CD4-positive, CD25-positive, alpha-beta regulatory T cell (primary cell): ENCODE measurements at regions not wholly inside any gene's neighbourhood (a gene's known extent, or its start where the extent isn't known, plus 50 kb on each side); places are given as distances from the start of the nearest gene placed in this dataset.

Experiments used
- ATAC-seq, 2 donors: fragments of 150-1000 bp; cut with Tn5 transposase; one replicate each; pipeline ENCODE4 v1.10.0; 2021; ENCODE audit warnings: low read depth in 2 of 2, moderate number of reproducible peaks in 2 of 2, moderate library complexity in 1 of 2
- DNase-seq, 3 donors: peaks; one replicate each; pipeline versions ENCODE4 v3.0.0 to v3.0.0-alpha.2; 2012 to 2022; ENCODE audit warnings: mixed read lengths in 1 of 3
- H3K27ac ChIP-seq: one replicate; pipeline ENCODE4 v1.7.0; 2013; ENCODE audit warnings: mild to moderate bottlenecking, low read length; ENCODE audit not compliant: insufficient read depth, poor library complexity, severe bottlenecking
- H3K27me3 ChIP-seq: one replicate; pipeline ENCODE4 v1.7.0; 2013; ENCODE audit warnings: low read length; ENCODE audit not compliant: control insufficient read depth, insufficient read depth
- H3K36me3 ChIP-seq: one replicate; pipeline ENCODE4 v1.7.0; 2013; ENCODE audit warnings: mild to moderate bottlenecking, low read length, moderate library complexity; ENCODE audit not compliant: control insufficient read depth, insufficient read depth
- H3K4me1 ChIP-seq: 2 replicates; pipeline ENCODE4 v1.7.0; 2013; ENCODE audit warnings: mild to moderate bottlenecking, low read length; ENCODE audit not compliant: insufficient read depth, control insufficient read depth, poor library complexity, severe bottlenecking
- H3K4me3 ChIP-seq: one replicate; pipeline ENCODE4 v1.7.0; 2013; ENCODE audit warnings: low read depth, mild to moderate bottlenecking, low read length, moderate library complexity
- H3K9me3 ChIP-seq, 2 experiments: 1 replicate in 1 of 2; 2 replicates in 1 of 2; pipeline ENCODE4 v1.7.0; 2013; ENCODE audit warnings: low read length in 2 of 2, mild to moderate bottlenecking in 1 of 2, moderate library complexity in 1 of 2; ENCODE audit not compliant: control insufficient read depth in 2 of 2
- H3K27ac Mint-ChIP-seq, 3 donors: one replicate each; pipeline ENCODE4 v1.8.0; 2020 to 2022; ENCODE audit warnings: mild to moderate bottlenecking in 3 of 3, mixed read lengths in 3 of 3, moderate library complexity in 2 of 3
- H3K27me3 Mint-ChIP-seq: one replicate; pipeline ENCODE4 v1.8.0; 2022; ENCODE audit warnings: mild to moderate bottlenecking, mixed read lengths
- H3K36me3 Mint-ChIP-seq: one replicate; pipeline ENCODE4 v1.8.0; 2020; ENCODE audit warnings: mixed read lengths
- H3K4me1 Mint-ChIP-seq, 4 donors: one replicate each; pipeline ENCODE4 v1.8.0; 2020 to 2022; ENCODE audit warnings: mixed read lengths in 4 of 4, mild to moderate bottlenecking in 1 of 4
- H3K4me3 Mint-ChIP-seq, 4 donors: one replicate each; pipeline ENCODE4 v1.8.0; 2020 to 2022; ENCODE audit warnings: mild to moderate bottlenecking in 4 of 4, mixed read lengths in 4 of 4, moderate library complexity in 3 of 4
- H3K9me3 Mint-ChIP-seq, 7 donors: one replicate each; pipeline ENCODE4 v1.8.0; 2020 to 2022; ENCODE audit warnings: mixed read lengths in 7 of 7, mild to moderate bottlenecking in 3 of 7, moderate library complexity in 2 of 7

DNA sequence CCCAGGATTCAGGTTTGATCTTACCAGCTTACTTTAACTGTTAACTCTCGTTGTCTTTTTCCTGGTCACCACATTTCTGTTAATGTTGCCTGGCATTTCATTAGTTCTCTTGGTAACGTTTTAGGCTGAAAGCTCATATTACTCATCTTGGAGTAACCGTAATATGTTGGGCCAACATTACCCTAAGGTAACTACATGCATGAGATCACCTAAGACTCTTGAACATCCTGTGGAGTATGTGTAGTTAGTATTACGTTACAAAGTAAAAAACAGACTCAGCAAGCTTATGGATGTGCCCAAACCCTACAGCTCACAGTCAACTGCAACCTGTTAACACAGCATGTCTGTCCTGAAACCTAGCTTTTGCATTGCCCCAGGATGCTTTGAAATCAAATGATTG is 203.3 kb upstream of the HS3ST1 start:
- H3K9me3 ChIP-seq, result no peaks in the 10 kb centered on the region
- H3K4me1 ChIP-seq, result no peaks in the 10 kb centered on the region
- H3K27ac ChIP-seq, result no peak overlapping the region
- H3K36me3 ChIP-seq, result no peaks in the 10 kb centered on the region
- H3K36me3 Mint-ChIP-seq, result no peaks in the 10 kb centered on the region
- no peak overlapping the region for H3K4me3 ChIP-seq
- no peaks in the 10 kb centered on the region for H3K27me3 ChIP-seq
- no peak overlapping the region for H3K4me3 Mint-ChIP-seq
- peaks cover 0 to 4% (median 0%) of the 10 kb centered on the region in 7 donors for H3K9me3 Mint-ChIP-seq
- H3K27me3 Mint-ChIP-seq, result no peaks in the 10 kb centered on the region
- ATAC-seq (no peak), DNase-seq (no peak)
- peaks cover 0 to 6% (median 0%) of the 10 kb centered on the region in 4 donors for H3K4me1 Mint-ChIP-seq
- no peak overlapping the region for H3K27ac Mint-ChIP-seq

DNA sequence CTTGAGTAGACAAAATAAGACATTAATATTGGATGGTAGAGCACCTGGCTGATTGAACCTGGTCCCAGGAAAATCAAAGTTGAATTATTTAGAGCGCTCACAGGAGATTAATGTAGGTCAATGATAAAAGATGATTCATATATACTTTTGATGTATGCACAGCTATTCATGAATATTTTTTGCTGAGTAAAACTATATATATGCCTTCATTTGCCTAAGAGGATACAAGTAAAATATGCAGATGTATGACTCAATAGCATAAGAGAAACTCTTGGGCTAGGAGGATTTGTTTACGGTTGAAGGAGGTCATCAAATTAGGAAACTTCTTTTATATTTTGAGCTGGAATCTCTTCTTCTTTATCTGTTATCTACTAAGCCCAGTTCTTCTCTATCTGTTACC is 202.7 kb upstream of the HS3ST1 start:
- Histone ChIP-seq H3K27ac (no peak overlapping the region), H3K27me3 (no peaks in the 10 kb centered on the region), H3K9me3 (no peaks in the 10 kb centered on the region), H3K4me1 (no peaks in the 10 kb centered on the region), H3K4me3 (no peak overlapping the region), H3K36me3 (no peaks in the 10 kb centered on the region)
- peaks cover 0 to 6% (median 0%) of the 10 kb centered on the region in 4 donors for H3K4me1 Mint-ChIP-seq
- H3K4me3 Mint-ChIP-seq, result no peak overlapping the region
- H3K36me3 Mint-ChIP-seq, result no peaks in the 10 kb centered on the region
- ATAC-seq, result no peak
- H3K27ac Mint-ChIP-seq, result no peak overlapping the region
- H3K9me3 Mint-ChIP-seq, result peaks cover 0 to 4% (median 0%) of the 10 kb centered on the region in 7 donors
- no peaks in the 10 kb centered on the region for H3K27me3 Mint-ChIP-seq
- DNase-seq, result no peak

DNA sequence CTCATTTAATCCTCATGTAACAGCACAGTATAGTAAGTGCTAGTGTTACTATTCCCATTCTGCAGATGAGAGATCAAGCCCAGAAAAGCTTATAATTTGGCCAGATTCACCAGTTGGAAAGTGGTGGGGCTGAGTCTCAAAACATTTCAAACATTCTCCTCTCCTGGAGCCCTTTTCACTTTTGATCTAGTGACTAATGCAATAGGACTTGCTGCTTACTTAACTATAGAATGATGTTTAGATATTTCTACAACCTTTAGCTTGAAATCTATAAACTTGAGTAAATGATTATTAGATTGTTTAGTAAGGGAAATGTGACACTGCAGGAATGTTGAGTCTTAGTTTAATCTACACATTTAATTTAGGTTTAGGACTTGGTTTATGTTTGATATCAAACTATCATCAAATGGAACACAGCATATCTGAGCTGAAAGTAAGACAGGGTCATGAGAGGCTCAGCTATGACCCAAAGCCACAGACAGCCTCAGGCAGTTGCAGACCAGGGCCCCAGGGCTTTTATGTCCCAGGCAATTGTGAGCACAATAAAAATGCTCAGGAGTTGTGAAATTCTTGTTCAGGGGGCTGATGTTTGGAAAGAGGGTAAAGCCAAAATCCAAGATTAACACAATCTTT is 199.5 kb upstream of the HS3ST1 start:
- Mint-ChIP-seq H3K36me3 (no peaks in the 10 kb centered on the region), H3K27ac (no peak overlapping the region), H3K4me3 (no peak overlapping the region), H3K4me1 (peaks cover 0 to 2% (median 0%) of the 10 kb centered on the region in 4 donors), H3K9me3 (peaks cover 0 to 5% (median 0%) of the 10 kb centered on the region in 7 donors), H3K27me3 (no peaks in the 10 kb centered on the region)
- DNase-seq (no peak), ATAC-seq (no peak)
- Histone ChIP-seq H3K36me3 (no peaks in the 10 kb centered on the region), H3K9me3 (no peaks in the 10 kb centered on the region), H3K4me1 (no peaks in the 10 kb centered on the region), H3K27ac (no peak overlapping the region), H3K4me3 (no peak overlapping the region), H3K27me3 (no peaks in the 10 kb centered on the region)

DNA sequence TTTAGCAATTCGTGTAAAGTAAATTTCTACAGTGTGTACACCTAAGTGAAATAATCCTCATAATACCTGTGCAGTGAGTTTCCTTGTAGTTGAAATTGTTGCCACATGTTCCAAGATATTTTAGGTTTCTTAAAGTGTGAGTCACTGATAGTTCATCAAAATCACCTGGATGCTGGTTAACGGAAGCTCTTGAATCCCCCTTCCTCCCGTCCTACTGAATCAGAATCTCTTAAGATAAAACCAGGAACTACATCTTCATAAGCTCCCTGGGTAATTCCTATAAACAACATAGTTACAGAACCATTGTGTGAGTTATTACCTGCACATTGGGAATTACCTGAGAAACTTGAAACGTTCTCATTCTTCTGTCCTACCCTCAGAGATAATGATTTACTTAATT is 197.4 kb upstream of the HS3ST1 start:
- Histone ChIP-seq H3K27me3 (no peaks in the 10 kb centered on the region), H3K27ac (no peak overlapping the region), H3K36me3 (no peaks in the 10 kb centered on the region), H3K4me1 (no peaks in the 10 kb centered on the region), H3K4me3 (no peak overlapping the region), H3K9me3 (no peaks in the 10 kb centered on the region)
- no peaks in the 10 kb centered on the region for H3K27me3 Mint-ChIP-seq
- peaks cover 0 to 5% (median 0%) of the 10 kb centered on the region in 7 donors for H3K9me3 Mint-ChIP-seq
- H3K4me3 Mint-ChIP-seq, result no peak overlapping the region
- no peaks in the 10 kb centered on the region for H3K36me3 Mint-ChIP-seq
- no peak overlapping the region for H3K27ac Mint-ChIP-seq
- DNase-seq (no peak), ATAC-seq (no peak)
- H3K4me1 Mint-ChIP-seq, result peaks cover 0 to 2% (median 0%) of the 10 kb centered on the region in 4 donors

DNA sequence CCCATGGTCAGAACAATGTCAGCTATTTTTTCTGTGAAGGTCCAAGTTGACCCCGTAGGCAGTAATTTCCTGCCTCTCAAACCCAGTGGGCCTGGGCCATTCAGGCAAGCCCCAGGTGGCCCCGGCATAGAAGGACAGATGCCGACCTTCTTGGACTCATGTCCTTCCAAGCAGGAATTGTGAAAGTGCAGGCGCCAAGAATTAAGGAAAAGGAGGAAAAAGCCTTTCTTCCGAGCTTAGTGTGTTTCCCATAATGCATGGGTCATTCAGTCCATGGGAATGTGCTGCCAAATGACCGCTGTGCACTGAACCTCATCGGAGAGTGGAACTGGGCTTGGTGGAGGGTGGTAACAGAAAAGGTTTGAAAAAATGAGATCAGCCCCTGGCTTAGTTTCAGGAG is 196.5 kb upstream of the HS3ST1 start:
- H3K4me3 Mint-ChIP-seq, result no peak overlapping the region
- DNase-seq, result no peak
- H3K4me1 Mint-ChIP-seq, result peaks cover 0 to under 1% (median 0%) of the 10 kb centered on the region in 4 donors
- H3K27me3 Mint-ChIP-seq, result no peaks in the 10 kb centered on the region
- Histone ChIP-seq H3K9me3 (no peaks in the 10 kb centered on the region), H3K27me3 (no peaks in the 10 kb centered on the region), H3K4me1 (no peaks in the 10 kb centered on the region), H3K36me3 (no peaks in the 10 kb centered on the region), H3K4me3 (no peak overlapping the region), H3K27ac (no peak overlapping the region)
- H3K9me3 Mint-ChIP-seq, result peaks cover 0 to 4% (median 0%) of the 10 kb centered on the region in 7 donors
- no peak for ATAC-seq
- no peaks in the 10 kb centered on the region for H3K36me3 Mint-ChIP-seq
- H3K27ac Mint-ChIP-seq, result no peak overlapping the region

DNA sequence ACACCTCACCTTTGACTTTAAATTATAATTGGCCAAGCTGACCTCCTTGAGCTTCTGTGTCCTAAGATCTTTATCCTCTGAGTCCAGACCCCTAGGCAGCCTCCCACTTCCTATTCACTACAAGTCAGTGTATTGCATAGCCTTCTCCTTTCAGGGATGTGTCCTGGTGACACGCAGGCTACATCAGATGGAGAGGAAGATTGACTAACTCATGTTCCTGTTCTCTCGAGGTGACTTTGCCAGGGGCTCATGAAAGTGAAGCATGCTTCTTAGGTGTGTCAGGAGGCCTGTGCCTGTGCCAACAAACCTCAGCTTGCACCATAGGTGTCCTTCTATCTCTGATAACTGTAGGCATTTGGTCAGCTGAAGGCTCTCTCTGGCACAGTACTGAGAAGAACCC is 195.7 kb upstream of the HS3ST1 start:
- H3K27me3 ChIP-seq, result no peaks in the 10 kb centered on the region
- Mint-ChIP-seq H3K27ac (no peak overlapping the region), H3K9me3 (peaks cover 0 to 3% (median 0%) of the 10 kb centered on the region in 7 donors), H3K4me3 (no peak overlapping the region), H3K27me3 (no peaks in the 10 kb centered on the region), H3K4me1 (no peaks in the 10 kb centered on the region), H3K36me3 (no peaks in the 10 kb centered on the region)
- ATAC-seq (no peak), DNase-seq (no peak)
- no peaks in the 10 kb centered on the region for H3K36me3 ChIP-seq
- no peaks in the 10 kb centered on the region for H3K4me1 ChIP-seq
- H3K4me3 ChIP-seq, result no peak overlapping the region
- no peaks in the 10 kb centered on the region for H3K9me3 ChIP-seq
- H3K27ac ChIP-seq, result no peak overlapping the region

DNA sequence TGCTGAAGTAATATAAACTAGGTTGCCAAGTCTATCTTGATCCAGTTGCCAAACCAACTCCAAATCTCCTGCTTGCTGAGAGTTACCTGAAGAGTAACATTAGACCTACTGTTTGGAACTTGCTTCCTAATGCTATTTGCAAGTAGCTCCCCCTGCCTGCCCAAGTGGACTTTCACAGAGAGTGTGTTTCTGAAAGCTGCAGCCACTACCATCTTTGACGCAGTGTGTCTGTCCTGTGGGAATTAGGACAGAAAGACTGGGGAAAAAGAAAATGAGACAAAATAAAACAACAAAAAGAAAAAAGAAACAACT is 195.0 kb upstream of the HS3ST1 start:
- Mint-ChIP-seq H3K27ac (no peak overlapping the region), H3K9me3 (peaks cover 0 to 3% (median 0%) of the 10 kb centered on the region in 7 donors), H3K27me3 (no peaks in the 10 kb centered on the region), H3K4me1 (no peaks in the 10 kb centered on the region), H3K4me3 (no peak overlapping the region), H3K36me3 (no peaks in the 10 kb centered on the region)
- H3K4me3 ChIP-seq, result no peak overlapping the region
- no peaks in the 10 kb centered on the region for H3K9me3 ChIP-seq
- no peaks in the 10 kb centered on the region for H3K36me3 ChIP-seq
- H3K27me3 ChIP-seq, result no peaks in the 10 kb centered on the region
- DNase-seq, result peak in 2 of 3 donors; percentile 1 to 17
- no peak for ATAC-seq
- H3K27ac ChIP-seq, result no peak overlapping the region
- no peaks in the 10 kb centered on the region for H3K4me1 ChIP-seq

DNA sequence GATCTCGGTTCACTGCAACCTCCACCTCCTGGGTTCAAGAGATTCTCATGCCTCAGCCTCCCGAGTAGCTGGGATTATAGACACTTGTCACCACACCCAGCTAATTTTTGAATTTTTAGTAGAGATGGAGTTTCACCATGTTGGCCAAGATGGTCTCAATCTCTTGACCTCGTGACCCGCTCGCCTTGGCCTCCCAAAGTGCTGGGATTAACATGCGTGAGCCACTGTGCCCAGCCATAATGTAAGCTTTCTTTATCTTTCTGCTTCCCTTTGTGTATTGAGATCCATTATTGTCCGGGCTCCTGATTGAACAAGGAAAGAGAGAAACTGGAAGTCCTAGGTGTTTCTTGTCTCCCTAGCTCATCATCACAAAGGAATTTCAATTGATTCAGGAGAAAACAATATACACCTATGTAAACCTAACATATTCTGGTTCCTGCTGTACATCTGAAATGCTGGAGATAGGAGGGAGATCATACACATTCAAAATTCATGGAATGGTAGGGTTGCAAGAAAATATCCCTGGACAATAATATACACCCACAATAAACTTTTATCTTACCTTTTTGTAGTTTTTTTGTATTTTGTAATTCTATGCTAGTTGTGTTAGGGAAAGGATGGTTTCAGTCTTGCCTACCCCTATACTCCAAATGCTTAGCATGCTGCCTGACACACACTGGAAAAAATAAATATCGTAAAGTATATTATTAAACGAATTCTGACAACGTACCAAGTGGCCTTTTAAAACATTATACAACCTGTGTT is 194.4 kb upstream of the HS3ST1 start:
- no peak for DNase-seq
- Mint-ChIP-seq H3K9me3 (peaks cover 0 to 3% (median 0%) of the 10 kb centered on the region in 7 donors), H3K36me3 (no peaks in the 10 kb centered on the region), H3K27ac (no peak overlapping the region), H3K4me1 (no peaks in the 10 kb centered on the region), H3K4me3 (no peak overlapping the region), H3K27me3 (no peaks in the 10 kb centered on the region)
- Histone ChIP-seq H3K36me3 (no peaks in the 10 kb centered on the region), H3K27ac (no peak overlapping the region), H3K4me3 (no peak overlapping the region), H3K9me3 (no peaks in the 10 kb centered on the region), H3K27me3 (no peaks in the 10 kb centered on the region), H3K4me1 (no peaks in the 10 kb centered on the region)
- no peak for ATAC-seq
